Right lobe of liver (tissue), 6 donors: ENCODE measurements at regions not wholly inside any gene's neighbourhood (a gene's known extent, or its start where the extent isn't known, plus 50 kb on each side); places are given as distances from the start of the nearest gene placed in this dataset.
A peak's percentile ranks its signal among the peaks of the same experiment; 100 is the strongest.

Experiments
- ATAC-seq, 4 donors: fragments of 200-7000 bp; cut with Tn5 transposase; one replicate each; pipeline ENCODE4 v1.9.1; 2020; ENCODE audit warnings: mild to moderate bottlenecking in 4 of 4, moderate library complexity in 4 of 4
- DNase-seq, 3 donors: peaks; one replicate each; pipeline ENCODE4 v3.0.0-alpha.2; 2020
- H3K27ac ChIP-seq, 3 donors: fragments of 200-600 bp; one replicate each; pipeline ENCODE4 v1.8.0; 2022
- H3K27me3 ChIP-seq, 2 donors: fragments of 200-600 bp; one replicate each; pipeline ENCODE4 v1.8.0; 2022
- H3K36me3 ChIP-seq, 4 donors: fragments of 200-600 bp; sonication (generic) in 1 of 4; one replicate each; pipeline versions ENCODE4 v1.5.1 to v1.8.0; 2017 to 2022; ENCODE audit warnings: control low read depth in 1 of 4
- H3K4me1 ChIP-seq, 4 donors: fragments of 200-600 bp; sonication (generic) in 1 of 4; one replicate each; pipeline versions ENCODE4 v1.5.1 to v1.8.0; 2017 to 2022; ENCODE audit warnings: control low read depth in 1 of 4
- H3K4me3 ChIP-seq, 3 donors: fragments of 200-600 bp; one replicate each; pipeline ENCODE4 v1.8.0; 2022
- H3K9me3 ChIP-seq, 4 donors: fragments of 200-600 bp; sonication (generic) in 1 of 4; one replicate each; pipeline versions ENCODE4 v1.5.1 to v1.8.0; 2017 to 2022; ENCODE audit warnings: control low read depth in 1 of 4
- POLR2A ChIP-seq: fragments of 450-650 bp; IDR thresholded peaks from one replicate; pipeline ENCODE4 v1.6.1; 2017; ENCODE audit warnings: antibody characterized with exemption, mild to moderate bottlenecking
- WGBS: methylation state at CpG from one replicate; pipeline ENCODE4 v1.1.6; 2018; ENCODE audit warnings: low coverage, low lambda C conversion rate; ENCODE audit not compliant: insufficient coverage; ENCODE audit errors: missing lambda C conversion rate; 5-methylcytosine and 5-hydroxymethylcytosine counted together
- intact Hi-C, 2 donors: fragments of 100-400 bp; cut with DNase I; formaldehyde crosslinking; loops; one replicate each; pipeline versions ENCODE4 v1.11.2 to v1.14.1; 2022
- TF ChIP-seq, protein P1 (sequence below), 4 donors: fragments of 200-600 bp in 3 of 4; fragments of 450-650 bp in 1 of 4; IDR thresholded peaks; one replicate each; pipeline versions ENCODE4 v1.5.1 to v1.8.0; 2016 to 2022; ENCODE audit warnings: antibody characterized with exemption in 4 of 4, mild to moderate bottlenecking in 2 of 4
- donor health status: DM: no; HTN: yes; CAD: no.
- donor health status: DM: no; HTN: no; CAD: no.
- donor health status: DM: no; HTN: no; CAD: no.
- donor health status: DM: no; HTN: yes; CAD: no.
- donor health status: DM: no; HTN: yes; CAD: no.

- 21% methylated on average over 1 of the region's 1 CpG for WGBS
- H3K4me1 ChIP-seq = no peaks in the 10 kb centered on the region
- DNase-seq = no peak
- TF ChIP-seq, protein P1, sequence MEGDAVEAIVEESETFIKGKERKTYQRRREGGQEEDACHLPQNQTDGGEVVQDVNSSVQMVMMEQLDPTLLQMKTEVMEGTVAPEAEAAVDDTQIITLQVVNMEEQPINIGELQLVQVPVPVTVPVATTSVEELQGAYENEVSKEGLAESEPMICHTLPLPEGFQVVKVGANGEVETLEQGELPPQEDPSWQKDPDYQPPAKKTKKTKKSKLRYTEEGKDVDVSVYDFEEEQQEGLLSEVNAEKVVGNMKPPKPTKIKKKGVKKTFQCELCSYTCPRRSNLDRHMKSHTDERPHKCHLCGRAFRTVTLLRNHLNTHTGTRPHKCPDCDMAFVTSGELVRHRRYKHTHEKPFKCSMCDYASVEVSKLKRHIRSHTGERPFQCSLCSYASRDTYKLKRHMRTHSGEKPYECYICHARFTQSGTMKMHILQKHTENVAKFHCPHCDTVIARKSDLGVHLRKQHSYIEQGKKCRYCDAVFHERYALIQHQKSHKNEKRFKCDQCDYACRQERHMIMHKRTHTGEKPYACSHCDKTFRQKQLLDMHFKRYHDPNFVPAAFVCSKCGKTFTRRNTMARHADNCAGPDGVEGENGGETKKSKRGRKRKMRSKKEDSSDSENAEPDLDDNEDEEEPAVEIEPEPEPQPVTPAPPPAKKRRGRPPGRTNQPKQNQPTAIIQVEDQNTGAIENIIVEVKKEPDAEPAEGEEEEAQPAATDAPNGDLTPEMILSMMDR (IDR thresholded peaks at IDR 0.05) = no peak
- no peak for TF ChIP-seq POLR2A
- no peak overlapping the region for H3K4me3 ChIP-seq
- no peak for ATAC-seq
- no peaks in the 10 kb centered on the region for H3K27me3 ChIP-seq
- intact Hi-C loops = no loop called here
- H3K36me3 ChIP-seq = no peaks in the 10 kb centered on the region
- H3K27ac ChIP-seq = no peak overlapping the region
- H3K9me3 ChIP-seq = no peaks in the 10 kb centered on the region
Observed at GRCh38 chr14:46352844-46353243, 298.7 kb downstream of the RPL10L start.

- DNase-seq = no peak
- TF ChIP-seq, protein P1 (IDR thresholded peaks at IDR 0.05) = peak in 3 of 4 donors; percentile 47 to 54 (median 49)
- no peak for TF ChIP-seq POLR2A
- Histone ChIP-seq H3K4me1 (no peaks in the 10 kb centered on the region), H3K27me3 (no peaks in the 10 kb centered on the region), H3K36me3 (no peaks in the 10 kb centered on the region), H3K9me3 (no peaks in the 10 kb centered on the region), H3K4me3 (no peak overlapping the region), H3K27ac (no peak overlapping the region)
- peak; percentile 76 to 81 (median 80) for ATAC-seq
- intact Hi-C loops = no loop called here
- 14% methylated on average over 4 of the region's 4 CpGs for WGBS
Observed at GRCh38 chr14:46344327-46344937, 307.1 kb downstream of the RPL10L start.

- WGBS = 15% methylated on average over 2 of the region's 2 CpGs
- H3K36me3 ChIP-seq = no peaks in the 10 kb centered on the region
- no peak for DNase-seq
- TF ChIP-seq POLR2A = no peak
- TF ChIP-seq, protein P1 (IDR thresholded peaks at IDR 0.05) = no peak
- ATAC-seq = no peak
- H3K4me1 ChIP-seq = no peaks in the 10 kb centered on the region
- H3K27me3 ChIP-seq = no peaks in the 10 kb centered on the region
- no peak overlapping the region for H3K4me3 ChIP-seq
- no peaks in the 10 kb centered on the region for H3K9me3 ChIP-seq
- H3K27ac ChIP-seq = no peak overlapping the region
- intact Hi-C loops = no loop called here
Observed at GRCh38 chr14:46325777-46326176, 325.8 kb downstream of the RPL10L start.

DNA sequence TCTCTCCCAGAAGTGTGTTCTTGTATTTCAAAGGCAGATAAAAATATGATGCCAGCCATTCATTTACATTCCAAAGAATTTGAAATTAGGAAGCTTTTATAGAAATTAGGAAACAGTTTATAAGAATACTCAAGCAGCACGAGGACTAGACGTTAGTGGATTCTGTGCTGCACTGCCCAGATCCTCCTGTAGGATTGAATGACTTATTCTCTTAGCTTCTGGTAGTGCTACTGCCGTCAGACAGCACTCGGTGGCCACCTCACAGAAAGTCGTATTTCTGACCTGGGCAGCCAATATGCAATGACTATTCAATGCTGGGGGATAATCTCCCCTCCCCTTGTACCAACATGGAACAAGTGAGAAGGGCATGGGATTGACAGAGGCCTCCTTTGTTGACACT lies 326.4 kb downstream of the RPL10L start:
- WGBS = 49% methylated on average over 3 of the region's 5 CpGs
- no peak for DNase-seq
- TF ChIP-seq POLR2A = no peak
- TF ChIP-seq, protein P1 (IDR thresholded peaks at IDR 0.05) = no peak
- Histone ChIP-seq H3K4me3 (no peak overlapping the region), H3K4me1 (no peaks in the 10 kb centered on the region), H3K27ac (no peak overlapping the region), H3K36me3 (no peaks in the 10 kb centered on the region), H3K9me3 (no peaks in the 10 kb centered on the region), H3K27me3 (no peaks in the 10 kb centered on the region)
- intact Hi-C loops = no loop called here
- ATAC-seq = no peak

- no peak overlapping the region for H3K27ac ChIP-seq
- H3K36me3 ChIP-seq = no peaks in the 10 kb centered on the region
- H3K4me1 ChIP-seq = no peaks in the 10 kb centered on the region
- ATAC-seq (no peak), DNase-seq (no peak)
- no peak overlapping the region for H3K4me3 ChIP-seq
- TF ChIP-seq, protein P1 (IDR thresholded peaks at IDR 0.05) = no peak
- no peak for TF ChIP-seq POLR2A
- H3K27me3 ChIP-seq = no peaks in the 10 kb centered on the region
- intact Hi-C loops = no loop called here
- no peaks in the 10 kb centered on the region for H3K9me3 ChIP-seq
Observed at GRCh38 chr14:46323404-46323762, 328.2 kb downstream of the RPL10L start.
